HG02870 (cell line): ENCODE measurements at regions not wholly inside any gene's neighbourhood (a gene's known extent, or its start where the extent isn't known, plus 50 kb on each side); places are given as distances from the start of the nearest gene placed in this dataset.

Experiments used
- ATAC-seq: cut with Tn5 transposase; IDR thresholded peaks from one replicate; pipeline ENCODE4 v1.9.1; 2021; ENCODE audit warnings: mild to moderate bottlenecking, moderate library complexity; ENCODE audit not compliant: unreplicated experiment

- no peak for ATAC-seq
Measured at GRCh38 chr7:91323626-91324158, 59.5 kb downstream of the FZD1 start.

- peak; percentile 56 for ATAC-seq
Measured at GRCh38 chr7:91324663-91325062, 60.4 kb downstream of the FZD1 start.

- no peak for ATAC-seq
Measured at GRCh38 chr7:91325726-91326125, 61.5 kb downstream of the FZD1 start.

GRCh38 chr7:91326516-91327199, 62.4 kb downstream of the FZD1 start:
- no peak for ATAC-seq

- no peak for ATAC-seq
Measured at GRCh38 chr7:91327346-91327745, 63.1 kb downstream of the FZD1 start.

- ATAC-seq = no peak
Measured at GRCh38 chr7:91329571-91329970, 65.3 kb downstream of the FZD1 start.

GRCh38 chr7:91330191-91330808, 66.1 kb downstream of the FZD1 start:
- no peak for ATAC-seq

- ATAC-seq = no peak
Measured at GRCh38 chr7:91330866-91331265, 66.6 kb downstream of the FZD1 start.

- no peak for ATAC-seq
Measured at GRCh38 chr7:91336106-91336505, 71.9 kb downstream of the FZD1 start.

- ATAC-seq = no peak
Measured at GRCh38 chr7:91338226-91339020, 74.2 kb downstream of the FZD1 start.

- no peak for ATAC-seq
Measured at GRCh38 chr7:91342346-91342745, 78.1 kb downstream of the FZD1 start.

GRCh38 chr7:91343420-91343960, 79.3 kb downstream of the FZD1 start:
- ATAC-seq = no peak

GRCh38 chr7:91343996-91344629, 79.9 kb downstream of the FZD1 start:
- ATAC-seq = no peak

- ATAC-seq = peak; percentile 72
Measured at GRCh38 chr7:91344911-91345310, 80.7 kb downstream of the FZD1 start.

GRCh38 chr7:91345449-91345848, 81.2 kb downstream of the FZD1 start:
- ATAC-seq = peak; percentile 68

- no peak for ATAC-seq
Measured at GRCh38 chr7:91346426-91346825, 82.2 kb downstream of the FZD1 start.

GRCh38 chr7:91347290-91347689, 83.1 kb downstream of the FZD1 start:
- ATAC-seq = no peak

GRCh38 chr7:91348711-91349110, 84.5 kb downstream of the FZD1 start:
- ATAC-seq = no peak

GRCh38 chr7:91351374-91351773, 87.1 kb downstream of the FZD1 start:
- no peak for ATAC-seq

- no peak for ATAC-seq
Measured at GRCh38 chr7:91352091-91352490, 87.9 kb downstream of the FZD1 start.

GRCh38 chr7:91353848-91354247, 89.6 kb downstream of the FZD1 start:
- no peak for ATAC-seq
